ENCODE measurements at regions not wholly inside any gene's neighbourhood (a gene's known extent, or its start where the extent isn't known, plus 50 kb on each side); places are given as distances from the start of the nearest gene placed in this dataset.

DNA sequence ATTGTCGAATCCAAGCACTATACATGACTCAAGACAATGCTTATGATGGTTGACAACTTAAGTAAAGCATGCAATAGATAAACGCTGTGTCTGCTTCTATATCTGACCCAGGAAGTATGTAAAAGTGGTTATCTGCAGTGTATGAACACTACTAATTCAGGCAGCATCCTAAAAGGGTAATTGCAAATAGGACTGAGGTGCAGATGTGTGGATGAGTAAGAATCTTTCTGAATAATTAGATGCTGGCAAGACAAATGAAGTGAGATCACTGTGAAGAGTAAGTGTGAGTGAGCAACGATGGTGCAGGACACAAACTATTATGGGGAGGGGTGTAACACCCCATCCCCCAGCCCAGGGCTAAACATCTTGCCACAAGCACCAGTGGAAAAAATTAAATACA lies 195.7 kb upstream of the CHRNA7 start:
- TF ChIP-seq, protein P1, sequence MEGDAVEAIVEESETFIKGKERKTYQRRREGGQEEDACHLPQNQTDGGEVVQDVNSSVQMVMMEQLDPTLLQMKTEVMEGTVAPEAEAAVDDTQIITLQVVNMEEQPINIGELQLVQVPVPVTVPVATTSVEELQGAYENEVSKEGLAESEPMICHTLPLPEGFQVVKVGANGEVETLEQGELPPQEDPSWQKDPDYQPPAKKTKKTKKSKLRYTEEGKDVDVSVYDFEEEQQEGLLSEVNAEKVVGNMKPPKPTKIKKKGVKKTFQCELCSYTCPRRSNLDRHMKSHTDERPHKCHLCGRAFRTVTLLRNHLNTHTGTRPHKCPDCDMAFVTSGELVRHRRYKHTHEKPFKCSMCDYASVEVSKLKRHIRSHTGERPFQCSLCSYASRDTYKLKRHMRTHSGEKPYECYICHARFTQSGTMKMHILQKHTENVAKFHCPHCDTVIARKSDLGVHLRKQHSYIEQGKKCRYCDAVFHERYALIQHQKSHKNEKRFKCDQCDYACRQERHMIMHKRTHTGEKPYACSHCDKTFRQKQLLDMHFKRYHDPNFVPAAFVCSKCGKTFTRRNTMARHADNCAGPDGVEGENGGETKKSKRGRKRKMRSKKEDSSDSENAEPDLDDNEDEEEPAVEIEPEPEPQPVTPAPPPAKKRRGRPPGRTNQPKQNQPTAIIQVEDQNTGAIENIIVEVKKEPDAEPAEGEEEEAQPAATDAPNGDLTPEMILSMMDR (IDR thresholded peaks at IDR 0.05; ENCODE audit: unreplicated experiment), result no peak
- Mint-ChIP-seq H3K4me3 (ENCODE audit: low read depth, unreplicated experiment) (no peak overlapping the region), H3K4me1 (ENCODE audit: low read depth, unreplicated experiment) (no peaks in the 10 kb centered on the region), H3K27ac (ENCODE audit: unreplicated experiment) (no peak overlapping the region), H3K9me3 (ENCODE audit: low read depth, unreplicated experiment) (no peaks in the 10 kb centered on the region), H3K27me3 (ENCODE audit: unreplicated experiment) (no peaks in the 10 kb centered on the region), H3K36me3 (ENCODE audit: insufficient read depth, unreplicated experiment) (no peaks in the 10 kb centered on the region)
- no TSS peak for BruUV-seq (replicated peaks)
- intact Hi-C loops (cut with micrococcal nuclease; ENCODE audit: unreplicated experiment), result no loop called here
- CTCF ChIA-PET, result no interaction called here
- DNase-seq, result no peak

DNA sequence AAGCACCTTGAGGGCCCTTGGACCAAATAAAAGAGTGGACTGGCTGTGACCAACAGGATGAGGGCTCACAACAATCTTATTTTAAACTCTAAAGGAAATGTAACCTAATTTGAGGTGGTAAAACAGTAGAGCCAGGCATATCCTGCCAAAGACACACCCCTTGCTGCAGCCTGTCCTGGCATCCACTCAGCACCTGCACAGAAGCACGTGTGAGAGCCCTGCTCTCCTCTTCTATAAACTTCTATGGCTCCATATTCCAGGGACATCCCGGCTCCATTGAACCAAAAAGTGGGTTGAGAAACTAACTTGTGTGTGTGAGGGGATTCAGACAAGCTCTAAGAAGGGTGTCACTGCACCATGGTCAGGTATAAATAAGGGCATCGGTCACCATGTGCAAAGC lies 190.9 kb upstream of the CHRNA7 start:
- Mint-ChIP-seq H3K4me3 (ENCODE audit: low read depth, unreplicated experiment) (no peak overlapping the region), H3K4me1 (ENCODE audit: low read depth, unreplicated experiment) (no peaks in the 10 kb centered on the region), H3K27me3 (ENCODE audit: unreplicated experiment) (no peaks in the 10 kb centered on the region), H3K36me3 (ENCODE audit: insufficient read depth, unreplicated experiment) (no peaks in the 10 kb centered on the region), H3K9me3 (ENCODE audit: low read depth, unreplicated experiment) (no peaks in the 10 kb centered on the region), H3K27ac (ENCODE audit: unreplicated experiment) (no peak overlapping the region)
- TF ChIP-seq, protein P1 (IDR thresholded peaks at IDR 0.05; ENCODE audit: unreplicated experiment), result no peak
- CTCF ChIA-PET, result no interaction called here
- intact Hi-C loops (cut with micrococcal nuclease; ENCODE audit: unreplicated experiment), result no loop called here
- DNase-seq, result no peak
- BruUV-seq (replicated peaks), result no TSS peak

DNA sequence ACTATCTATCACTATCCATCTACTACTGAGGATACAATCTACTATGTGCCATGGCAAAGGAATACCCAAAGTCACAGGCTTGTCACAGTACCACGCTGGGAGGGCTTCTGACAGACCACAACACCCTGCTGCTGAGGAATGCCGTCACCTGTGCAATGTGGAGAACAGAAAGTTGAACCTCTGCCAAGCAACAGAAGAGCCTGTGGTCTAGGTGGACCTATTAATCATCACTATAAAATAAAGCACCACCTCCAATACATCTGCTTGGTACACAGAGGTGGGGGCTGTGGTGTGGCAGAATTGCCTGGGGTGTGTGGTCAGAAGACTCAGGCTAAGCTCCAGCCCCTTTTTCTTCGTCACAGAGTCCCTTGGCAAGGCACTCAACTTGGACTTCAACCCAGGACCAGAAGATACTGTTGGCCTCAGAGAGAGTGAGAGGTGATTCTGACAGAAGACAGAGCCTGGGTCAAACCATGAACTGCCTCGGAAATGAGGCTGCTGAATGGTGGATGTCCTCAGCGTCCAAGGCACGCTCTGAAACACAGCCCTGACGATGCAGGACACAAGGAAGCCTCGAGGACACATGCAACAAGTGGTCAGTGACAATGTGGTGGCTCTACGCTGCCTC lies 189.4 kb upstream of the CHRNA7 start:
- TF ChIP-seq, protein P1 (IDR thresholded peaks at IDR 0.05; ENCODE audit: unreplicated experiment), result no peak
- Mint-ChIP-seq H3K27ac (ENCODE audit: unreplicated experiment) (no peak overlapping the region), H3K27me3 (ENCODE audit: unreplicated experiment) (no peaks in the 10 kb centered on the region), H3K9me3 (ENCODE audit: low read depth, unreplicated experiment) (no peaks in the 10 kb centered on the region), H3K4me1 (ENCODE audit: low read depth, unreplicated experiment) (no peaks in the 10 kb centered on the region), H3K4me3 (ENCODE audit: low read depth, unreplicated experiment) (no peak overlapping the region), H3K36me3 (ENCODE audit: insufficient read depth, unreplicated experiment) (no peaks in the 10 kb centered on the region)
- intact Hi-C loops (cut with micrococcal nuclease; ENCODE audit: unreplicated experiment), result no loop called here
- CTCF ChIA-PET, result no interaction called here
- BruUV-seq (replicated peaks), result no TSS peak
- DNase-seq, result no peak

DNA sequence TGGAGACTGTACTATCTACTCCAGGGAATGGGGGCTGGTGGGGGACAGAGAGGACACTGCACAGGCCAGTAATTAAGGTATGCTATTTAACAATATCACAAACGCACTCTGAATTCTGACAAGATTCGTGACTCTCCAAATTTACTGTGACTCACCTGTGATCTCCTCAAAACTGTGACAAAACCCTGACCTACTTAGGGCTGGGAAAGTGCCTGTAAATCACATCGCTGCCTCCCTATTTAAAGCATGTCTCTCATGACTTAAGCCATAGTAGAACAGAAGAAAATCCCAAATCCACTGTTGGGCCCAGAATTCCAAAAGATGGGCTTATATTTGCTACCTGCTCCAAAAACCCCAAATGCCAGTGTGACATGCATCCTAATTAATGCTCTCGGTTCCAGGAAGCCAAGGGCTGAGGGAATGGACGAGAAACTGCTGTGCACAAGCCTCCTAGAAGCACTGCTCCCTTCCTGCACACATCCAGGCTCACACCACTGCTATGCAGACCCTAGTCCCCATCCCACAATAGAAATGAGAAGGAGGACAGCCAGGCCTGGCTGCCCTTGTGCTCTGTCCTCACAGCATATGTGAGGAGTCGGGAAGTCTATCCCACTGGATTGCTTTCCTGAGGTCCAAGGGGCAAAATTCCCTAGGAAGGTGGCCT lies 187.7 kb upstream of the CHRNA7 start:
- Mint-ChIP-seq H3K36me3 (ENCODE audit: insufficient read depth, unreplicated experiment) (no peaks in the 10 kb centered on the region), H3K27ac (ENCODE audit: unreplicated experiment) (no peak overlapping the region), H3K27me3 (ENCODE audit: unreplicated experiment) (no peaks in the 10 kb centered on the region), H3K4me3 (ENCODE audit: low read depth, unreplicated experiment) (no peak overlapping the region), H3K9me3 (ENCODE audit: low read depth, unreplicated experiment) (no peaks in the 10 kb centered on the region), H3K4me1 (ENCODE audit: low read depth, unreplicated experiment) (no peaks in the 10 kb centered on the region)
- TF ChIP-seq, protein P1 (IDR thresholded peaks at IDR 0.05; ENCODE audit: unreplicated experiment), result no peak
- no TSS peak for BruUV-seq (replicated peaks)
- no peak for DNase-seq
- CTCF ChIA-PET, result no interaction called here
- intact Hi-C loops (cut with micrococcal nuclease; ENCODE audit: unreplicated experiment), result no loop called here

Data from Calu3 (cell line).